Stimulated activated naive CD8-positive, alpha-beta T cell treated with anti-CD3 and anti-CD28 coated beads, Interleukin-15, Interleukin-2, amounts not matched to agents 100 U/mL and 50 U/mL, for 24 hours (primary cell): ENCODE measurements at regions not wholly inside any gene's neighbourhood (a gene's known extent, or its start where the extent isn't known, plus 50 kb on each side); places are given as distances from the start of the nearest gene placed in this dataset.
"Not testable (repeated sequence)": the region's sequence is repeated elsewhere in the genome, so short reads cannot be mapped to it uniquely, and the experiment has no call there.

Source experiments
- ATAC-seq: fragments of 150-1000 bp; cut with Tn5 transposase; one replicate; pipeline ENCODE4 v1.10.0; 2021
- DNase-seq: peaks from one replicate; pipeline ENCODE4 v3.0.0; 2021

GRCh38 chr6:134429861-134430380 lies 112.0 kb upstream of the SGK1 start:
- ATAC-seq = no peak
- no peak for DNase-seq

- no peak for ATAC-seq
- DNase-seq = no peak
Measured at GRCh38 chr6:134427721-134428120, 109.8 kb upstream of the SGK1 start.

GRCh38 chr6:134426623-134427022 lies 108.7 kb upstream of the SGK1 start:
- ATAC-seq = no peak
- no peak for DNase-seq

- not testable (repeated sequence) for DNase-seq, ATAC-seq
Measured at GRCh38 chr6:134425917-134426316, 108.0 kb upstream of the SGK1 start.

- no peak for ATAC-seq
- DNase-seq = no peak
Measured at GRCh38 chr6:134425513-134425912, 107.6 kb upstream of the SGK1 start.

GRCh38 chr6:134424798-134425170 lies 106.9 kb upstream of the SGK1 start:
- ATAC-seq (no peak), DNase-seq (no peak)

- ATAC-seq = no peak
- no peak for DNase-seq
Measured at GRCh38 chr6:134424165-134424797, 106.4 kb upstream of the SGK1 start.

- no peak for DNase-seq
- peak; percentile 46 for ATAC-seq
Measured at GRCh38 chr6:134422426-134423231, 104.7 kb upstream of the SGK1 start.

- DNase-seq (no peak), ATAC-seq (no peak)
Measured at GRCh38 chr6:134421501-134421900, 103.6 kb upstream of the SGK1 start.

GRCh38 chr6:134420614-134421181 lies 102.8 kb upstream of the SGK1 start:
- DNase-seq (no peak), ATAC-seq (no peak)

- ATAC-seq = no peak
- no peak for DNase-seq
Measured at GRCh38 chr6:134419716-134420115, 101.8 kb upstream of the SGK1 start.

GRCh38 chr6:134416418-134417154 lies 98.7 kb upstream of the SGK1 start:
- ATAC-seq (no peak), DNase-seq (no peak)

- ATAC-seq (no peak), DNase-seq (no peak)
Measured at GRCh38 chr6:134415656-134416055, 97.7 kb upstream of the SGK1 start.

- no peak for DNase-seq
- ATAC-seq = no peak
Measured at GRCh38 chr6:134415194-134415593, 97.3 kb upstream of the SGK1 start.

- DNase-seq (no peak), ATAC-seq (no peak)
Measured at GRCh38 chr6:134414793-134415192, 96.9 kb upstream of the SGK1 start.

- no peak for ATAC-seq
- no peak for DNase-seq
Measured at GRCh38 chr6:134413241-134413643, 95.3 kb upstream of the SGK1 start.

- DNase-seq (no peak), ATAC-seq (no peak)
Measured at GRCh38 chr6:134410541-134410940, 92.6 kb upstream of the SGK1 start.

- ATAC-seq (no peak), DNase-seq (no peak)
Measured at GRCh38 chr6:134407791-134408190, 89.9 kb upstream of the SGK1 start.

- ATAC-seq (no peak), DNase-seq (no peak)
Measured at GRCh38 chr6:134406311-134406710, 88.4 kb upstream of the SGK1 start.

GRCh38 chr6:134405386-134406087 lies 87.6 kb upstream of the SGK1 start:
- DNase-seq (no peak), ATAC-seq (no peak)

- not testable (repeated sequence) for ATAC-seq, DNase-seq
Measured at GRCh38 chr6:134403312-134403711, 85.4 kb upstream of the SGK1 start.
